Testis (tissue), 2 donors: ENCODE measurements at regions not wholly inside any gene's neighbourhood (a gene's known extent, or its start where the extent isn't known, plus 50 kb on each side); places are given as distances from the start of the nearest gene placed in this dataset.

Experiments
- CTCF ChIP-seq, 3 experiments: fragments of 450-650 bp in 2 of 3; fragments of 200-600 bp in 1 of 3; sonication (generic) in 1 of 3; IDR thresholded peaks; one replicate each; pipeline ENCODE4 v1.5.1; 2016 to 2019; ENCODE audit warnings: antibody characterized with exemption in 3 of 3, mild to moderate bottlenecking in 2 of 3, moderate library complexity in 1 of 3
- POLR2A ChIP-seq: fragments of 450-650 bp; IDR thresholded peaks from one replicate; pipeline ENCODE4 v1.6.1; 2017; ENCODE audit warnings: antibody characterized with exemption, mild to moderate bottlenecking, moderate library complexity

- TF ChIP-seq POLR2A (no peak), CTCF (IDR thresholded peaks at IDR 0.05) (no peak)
These were observed 460.7 kb upstream of the CNTN3 start for GRCh38 chr3:75075158-75075557.
